ENCODE measurements at regions not wholly inside any gene's neighbourhood (a gene's known extent, or its start where the extent isn't known, plus 50 kb on each side); places are given as distances from the start of the nearest gene placed in this dataset.

DNA sequence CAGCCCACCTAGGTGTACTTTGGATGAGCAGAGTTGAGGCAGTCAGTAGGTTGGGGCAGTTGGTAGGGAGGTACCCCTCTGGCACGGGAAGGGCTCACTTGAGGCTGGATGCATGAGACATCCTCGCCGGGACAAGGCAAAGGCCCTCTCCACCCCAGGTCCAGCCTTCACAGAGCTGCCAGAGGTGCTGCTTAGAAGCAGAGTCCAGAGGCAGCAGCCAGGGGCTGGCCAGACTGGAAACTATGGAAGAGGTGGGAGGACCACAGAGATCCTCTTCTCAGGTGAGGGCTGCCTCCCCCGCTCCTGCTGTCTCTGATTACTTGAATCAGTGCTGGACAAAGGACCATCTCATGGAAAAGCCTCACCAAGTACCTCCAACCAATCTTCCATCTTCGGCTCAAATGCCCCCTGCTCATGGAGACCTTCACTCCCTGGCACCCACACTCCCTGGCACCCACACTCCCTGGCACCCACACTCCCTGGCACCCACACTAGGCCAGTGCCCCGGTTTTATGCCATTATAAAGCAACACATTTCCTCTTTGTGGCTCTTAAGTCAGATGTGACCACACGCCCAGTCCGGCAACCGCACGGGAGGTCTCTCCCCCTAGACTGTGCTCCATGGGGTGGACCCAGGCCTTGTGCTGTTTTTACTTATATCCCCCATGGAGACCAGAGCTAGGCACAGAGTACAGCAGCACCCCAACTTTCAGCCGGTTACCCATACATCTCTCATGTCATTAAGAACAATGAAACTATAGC, 100.1 kb downstream of the YTHDF1 start:
- DNase-seq (ENCODE audit: low spot score) = no peak
- Histone ChIP-seq H4K8ac (ENCODE audit: low read depth, low read length) (no peak overlapping the region), H3K23ac (ENCODE audit: low read depth, low read length, poor library complexity) (peak overlapping the region; percentile 37), H3K4me1 (ENCODE audit: control insufficient read depth in 2 of 2, insufficient read depth in 1 of 2, low read depth in 1 of 2, low read length in 2 of 2) (no peaks in the 10 kb centered on the region), H2BK120ac (ENCODE audit: low read depth, low read length) (no peak overlapping the region), H3K9me3 (replicated peaks in 1 of 2; ENCODE audit: control insufficient read depth in 2 of 2, insufficient read depth in 1 of 2, low read depth in 1 of 2, low read length in 2 of 2) (peaks cover 0 to 4% of the 10 kb centered on the region in 2 donors), H2AK5ac (ENCODE audit: low read depth, low read length) (no peak overlapping the region), H3K4me2 (ENCODE audit: insufficient read depth, low read length, poor library complexity, severe bottlenecking) (no peak overlapping the region), H4K91ac (ENCODE audit: low read depth, low read length, poor library complexity) (no peak overlapping the region), H3K18ac (ENCODE audit: low read length) (no peak overlapping the region), H3K79me1 (ENCODE audit: low read depth, low read length) (peaks cover 8% of the 10 kb centered on the region), H2AFZ (ENCODE audit: low read length) (no peak overlapping the region), H3K9ac (ENCODE audit: low read depth, low read length, poor library complexity) (peak overlapping the region; percentile 17), H2BK15ac (ENCODE audit: low read length) (no peak overlapping the region), H3K4ac (ENCODE audit: low read length) (no peak overlapping the region), H3K27me3 (ENCODE audit: control insufficient read depth in 3 of 3, insufficient read depth in 3 of 3, low read depth in 1 of 3, low read length in 3 of 3) (peaks cover 0 to 62% (median 21%) of the 10 kb centered on the region in 3 experiments), H3K36me3 (replicated peaks in 1 of 2; ENCODE audit: control insufficient read depth in 2 of 2, insufficient read depth in 2 of 2, low read length in 2 of 2) (no peaks in the 10 kb centered on the region), H3K27ac (replicated peaks; ENCODE audit: low read length) (no peak overlapping the region), H2BK5ac (ENCODE audit: low read length) (no peak overlapping the region), H3K4me3 (ENCODE audit: low read length in 2 of 2) (peak overlapping the region in 1 of 2 donors; percentile 44), H2BK12ac (ENCODE audit: low read length) (no peak overlapping the region), H3K14ac (ENCODE audit: low read length) (no peak overlapping the region)
- no CpG with 5 or more reads among the region's 11 CpGs for WGBS, 2 donors (ENCODE audit: extremely low coverage in 2 of 2, insufficient read length in 2 of 2, insufficient replicate concordance in 1 of 2)

DNA sequence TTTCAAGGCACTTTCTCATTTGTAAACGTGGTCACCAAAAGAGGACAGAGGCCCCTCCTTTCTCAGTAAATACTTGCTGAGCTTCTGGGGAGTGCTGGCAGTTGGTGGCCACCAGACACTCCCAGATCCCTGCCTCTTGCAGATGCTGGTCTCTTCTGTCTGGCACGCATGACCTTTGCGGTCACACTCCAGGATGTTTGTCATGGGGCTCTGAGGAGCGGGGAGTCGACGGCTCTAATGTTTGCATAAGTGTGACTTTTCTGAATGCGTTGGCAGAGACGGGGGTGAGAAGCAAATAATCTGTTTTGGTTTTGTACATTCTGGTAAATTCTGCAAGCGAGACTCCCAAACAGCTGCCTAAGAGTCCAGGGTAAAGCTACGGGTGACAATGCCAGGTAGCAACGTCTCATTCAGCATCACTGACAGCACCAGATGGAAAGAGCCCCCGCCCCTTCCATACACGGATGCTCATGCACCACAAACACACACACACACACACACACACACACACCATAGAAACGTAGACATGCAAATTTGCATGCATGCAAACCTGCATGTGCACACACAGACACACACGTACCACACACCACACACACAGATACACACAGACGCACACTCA, 101.1 kb downstream of the YTHDF1 start:
- no peak overlapping the region for H2BK15ac ChIP-seq (ENCODE audit: low read length)
- no peak overlapping the region for H3K18ac ChIP-seq (ENCODE audit: low read length)
- no peaks in the 10 kb centered on the region for H3K4me1 ChIP-seq (ENCODE audit: control insufficient read depth in 2 of 2, insufficient read depth in 1 of 2, low read depth in 1 of 2, low read length in 2 of 2)
- no peak overlapping the region for H3K14ac ChIP-seq (ENCODE audit: low read length)
- H4K8ac ChIP-seq (ENCODE audit: low read depth, low read length) = no peak overlapping the region
- H3K4me3 ChIP-seq (ENCODE audit: low read length in 2 of 2) = no peak overlapping the region
- no peak overlapping the region for H2AK5ac ChIP-seq (ENCODE audit: low read depth, low read length)
- no peak overlapping the region for H4K91ac ChIP-seq (ENCODE audit: low read depth, low read length, poor library complexity)
- H3K9ac ChIP-seq (ENCODE audit: low read depth, low read length, poor library complexity) = peak overlapping the region; percentile 75
- H3K27me3 ChIP-seq (ENCODE audit: control insufficient read depth in 3 of 3, insufficient read depth in 3 of 3, low read depth in 1 of 3, low read length in 3 of 3) = peaks cover 0 to 56% (median 21%) of the 10 kb centered on the region in 3 experiments
- no CpG with 5 or more reads among the region's 16 CpGs for WGBS, 2 donors (ENCODE audit: extremely low coverage in 2 of 2, insufficient read length in 2 of 2, insufficient replicate concordance in 1 of 2)
- peaks cover 0 to 6% of the 10 kb centered on the region in 2 donors for H3K9me3 ChIP-seq (replicated peaks in 1 of 2; ENCODE audit: control insufficient read depth in 2 of 2, insufficient read depth in 1 of 2, low read depth in 1 of 2, low read length in 2 of 2)
- peaks cover 2% of the 10 kb centered on the region for H3K79me1 ChIP-seq (ENCODE audit: low read depth, low read length)
- no peak overlapping the region for H2BK120ac ChIP-seq (ENCODE audit: low read depth, low read length)
- H3K27ac ChIP-seq (replicated peaks; ENCODE audit: low read length) = no peak overlapping the region
- no peak overlapping the region for H2AFZ ChIP-seq (ENCODE audit: low read length)
- no peak overlapping the region for H2BK5ac ChIP-seq (ENCODE audit: low read length)
- H3K36me3 ChIP-seq (replicated peaks in 1 of 2; ENCODE audit: control insufficient read depth in 2 of 2, insufficient read depth in 2 of 2, low read length in 2 of 2) = no peaks in the 10 kb centered on the region
- no peak overlapping the region for H2BK12ac ChIP-seq (ENCODE audit: low read length)
- H3K23ac ChIP-seq (ENCODE audit: low read depth, low read length, poor library complexity) = peak overlapping the region; percentile 37
- no peak overlapping the region for H3K4ac ChIP-seq (ENCODE audit: low read length)
- H3K4me2 ChIP-seq (ENCODE audit: insufficient read depth, low read length, poor library complexity, severe bottlenecking) = no peak overlapping the region
- DNase-seq (ENCODE audit: low spot score) = no peak

DNA sequence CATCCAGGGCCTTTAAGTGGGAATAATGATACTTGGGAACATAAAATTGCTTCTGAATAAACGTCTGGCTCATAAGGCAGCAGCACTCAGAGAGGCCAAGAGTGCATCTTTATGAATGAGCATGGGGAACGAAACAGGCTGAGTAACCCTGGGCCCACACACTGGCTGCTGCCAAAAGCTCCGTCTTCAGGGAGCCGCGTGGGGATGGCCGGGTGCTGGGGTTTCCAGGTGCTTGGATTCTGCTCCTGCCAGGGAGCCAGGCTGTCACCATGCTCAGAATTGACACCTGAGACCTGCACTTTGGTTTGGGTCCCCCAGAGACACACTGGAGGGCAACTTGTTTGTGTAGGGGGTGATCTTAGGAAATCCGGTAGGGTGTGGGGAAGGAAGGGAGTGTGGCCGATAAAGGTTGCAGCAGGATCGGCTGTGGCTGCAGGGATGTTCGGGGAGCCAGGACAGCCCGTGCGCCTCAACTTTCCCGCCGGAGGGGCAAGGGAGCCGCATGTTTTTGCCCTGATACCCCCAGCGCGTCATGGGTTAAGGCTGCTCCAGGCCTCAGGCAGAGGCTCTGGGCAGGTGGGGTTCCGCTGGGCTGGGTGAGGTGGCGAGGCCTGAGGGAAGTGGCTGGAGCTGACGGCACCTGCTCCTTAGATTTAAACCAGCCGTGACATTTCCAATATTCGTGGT, 101.8 kb downstream of the YTHDF1 start:
- no peak overlapping the region for H3K4me2 ChIP-seq (ENCODE audit: insufficient read depth, low read length, poor library complexity, severe bottlenecking)
- DNase-seq (ENCODE audit: low spot score) = no peak
- H3K18ac ChIP-seq (ENCODE audit: low read length) = no peak overlapping the region
- H3K4me3 ChIP-seq (ENCODE audit: low read length in 2 of 2) = no peak overlapping the region
- H3K27ac ChIP-seq (replicated peaks; ENCODE audit: low read length) = no peak overlapping the region
- no peak overlapping the region for H4K91ac ChIP-seq (ENCODE audit: low read depth, low read length, poor library complexity)
- H3K23ac ChIP-seq (ENCODE audit: low read depth, low read length, poor library complexity) = no peak overlapping the region
- no CpG with 5 or more reads among the region's 22 CpGs for WGBS, 2 donors (ENCODE audit: extremely low coverage in 2 of 2, insufficient read length in 2 of 2, insufficient replicate concordance in 1 of 2)
- no peak overlapping the region for H2AK5ac ChIP-seq (ENCODE audit: low read depth, low read length)
- no peaks in the 10 kb centered on the region for H3K4me1 ChIP-seq (ENCODE audit: control insufficient read depth in 2 of 2, insufficient read depth in 1 of 2, low read depth in 1 of 2, low read length in 2 of 2)
- H3K9ac ChIP-seq (ENCODE audit: low read depth, low read length, poor library complexity) = peak overlapping the region; percentile 17
- peaks cover 0 to 6% of the 10 kb centered on the region in 2 donors for H3K9me3 ChIP-seq (replicated peaks in 1 of 2; ENCODE audit: control insufficient read depth in 2 of 2, insufficient read depth in 1 of 2, low read depth in 1 of 2, low read length in 2 of 2)
- H2BK5ac ChIP-seq (ENCODE audit: low read length) = no peak overlapping the region
- H2AFZ ChIP-seq (ENCODE audit: low read length) = no peak overlapping the region
- no peaks in the 10 kb centered on the region for H3K36me3 ChIP-seq (replicated peaks in 1 of 2; ENCODE audit: control insufficient read depth in 2 of 2, insufficient read depth in 2 of 2, low read length in 2 of 2)
- peaks cover 0 to 50% (median 21%) of the 10 kb centered on the region in 3 experiments for H3K27me3 ChIP-seq (ENCODE audit: control insufficient read depth in 3 of 3, insufficient read depth in 3 of 3, low read depth in 1 of 3, low read length in 3 of 3)
- H3K79me1 ChIP-seq (ENCODE audit: low read depth, low read length) = peaks cover 2% of the 10 kb centered on the region
- peak overlapping the region; percentile 31 for H3K14ac ChIP-seq (ENCODE audit: low read length)
- H2BK12ac ChIP-seq (ENCODE audit: low read length) = no peak overlapping the region
- no peak overlapping the region for H2BK15ac ChIP-seq (ENCODE audit: low read length)
- no peak overlapping the region for H2BK120ac ChIP-seq (ENCODE audit: low read depth, low read length)
- no peak overlapping the region for H3K4ac ChIP-seq (ENCODE audit: low read length)
- no peak overlapping the region for H4K8ac ChIP-seq (ENCODE audit: low read depth, low read length)

All from neuronal stem cell (in vitro differentiated cells).